ENCODE measurements at regions not wholly inside any gene's neighbourhood (a gene's known extent, or its start where the extent isn't known, plus 50 kb on each side); places are given as distances from the start of the nearest gene placed in this dataset.
"Not testable (repeated sequence)": the region's sequence is repeated elsewhere in the genome, so short reads cannot be mapped to it uniquely, and the experiment has no call there.

- intact Hi-C loops (cut with micrococcal nuclease) = no loop called here
- Mint-ChIP-seq H3K4me3 (ENCODE audit: low read depth) (no peak overlapping the region), H3K27ac (no peak overlapping the region), H3K36me3 (ENCODE audit: low read depth) (no peaks in the 10 kb centered on the region), H3K9me3 (no peaks in the 10 kb centered on the region), H3K27me3 (ENCODE audit: low read depth) (peaks cover 4% of the 10 kb centered on the region), H3K4me1 (ENCODE audit: low read depth) (no peaks in the 10 kb centered on the region)
- no peak for DNase-seq (ENCODE audit: low spot score)
Measured at GRCh38 chr5:174570662-174571061, 153.7 kb upstream of the MSX2 start.

GRCh38 chr5:174571662-174572397, 152.6 kb upstream of the MSX2 start:
- intact Hi-C loops (cut with micrococcal nuclease) = no loop called here
- Mint-ChIP-seq H3K27me3 (ENCODE audit: low read depth) (peaks cover 4% of the 10 kb centered on the region), H3K36me3 (ENCODE audit: low read depth) (no peaks in the 10 kb centered on the region), H3K4me3 (ENCODE audit: low read depth) (no peak overlapping the region), H3K9me3 (no peaks in the 10 kb centered on the region), H3K27ac (no peak overlapping the region), H3K4me1 (ENCODE audit: low read depth) (no peaks in the 10 kb centered on the region)
- DNase-seq (ENCODE audit: low spot score) = no peak

DNA sequence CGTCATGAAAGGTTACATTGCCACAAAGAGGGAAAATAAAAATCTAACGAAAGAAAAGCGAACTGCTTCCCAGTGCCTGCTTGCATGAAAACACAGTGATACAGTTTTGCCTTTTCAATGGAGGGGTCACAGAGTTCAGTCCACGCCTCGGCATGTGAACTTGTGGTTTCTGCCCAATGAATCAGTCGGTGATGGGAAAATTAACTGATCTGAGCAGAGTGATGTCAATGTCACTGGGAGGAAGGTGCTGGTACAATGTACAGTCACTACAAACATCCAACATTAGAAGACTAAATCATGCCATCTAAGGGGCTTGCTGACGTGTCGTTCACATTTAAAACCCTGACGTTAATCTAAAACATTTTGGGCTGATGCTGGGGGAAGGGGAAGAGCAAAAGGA, 151.8 kb upstream of the MSX2 start:
- H3K4me3 Mint-ChIP-seq (ENCODE audit: low read depth) = no peak overlapping the region
- no peaks in the 10 kb centered on the region for H3K9me3 Mint-ChIP-seq

GRCh38 chr5:174573221-174573994, 151.0 kb upstream of the MSX2 start:
- intact Hi-C loops (cut with micrococcal nuclease) = no loop called here
- Mint-ChIP-seq H3K27ac (no peak overlapping the region), H3K36me3 (ENCODE audit: low read depth) (no peaks in the 10 kb centered on the region), H3K27me3 (ENCODE audit: low read depth) (peaks cover 4% of the 10 kb centered on the region), H3K9me3 (no peaks in the 10 kb centered on the region), H3K4me1 (ENCODE audit: low read depth) (no peaks in the 10 kb centered on the region), H3K4me3 (ENCODE audit: low read depth) (no peak overlapping the region)
- no peak for DNase-seq (ENCODE audit: low spot score)

More for the DNA sequence above, 151.8 kb upstream of the MSX2 start:
- H3K4me1 Mint-ChIP-seq (ENCODE audit: low read depth) = no peaks in the 10 kb centered on the region
- intact Hi-C loops (cut with micrococcal nuclease) = no loop called here
- no peaks in the 10 kb centered on the region for H3K36me3 Mint-ChIP-seq (ENCODE audit: low read depth)
- no peak overlapping the region for H3K27ac Mint-ChIP-seq
- no peak for DNase-seq (ENCODE audit: low spot score)
- peaks cover 4% of the 10 kb centered on the region for H3K27me3 Mint-ChIP-seq (ENCODE audit: low read depth)

- H3K4me1 Mint-ChIP-seq (ENCODE audit: low read depth) = no peaks in the 10 kb centered on the region
- no peaks in the 10 kb centered on the region for H3K36me3 Mint-ChIP-seq (ENCODE audit: low read depth)
- intact Hi-C loops (cut with micrococcal nuclease) = no loop called here
- no peak for DNase-seq (ENCODE audit: low spot score)
- peaks cover 4% of the 10 kb centered on the region for H3K27me3 Mint-ChIP-seq (ENCODE audit: low read depth)
- no peak overlapping the region for H3K27ac Mint-ChIP-seq
- no peaks in the 10 kb centered on the region for H3K9me3 Mint-ChIP-seq
- no peak overlapping the region for H3K4me3 Mint-ChIP-seq (ENCODE audit: low read depth)
Measured at GRCh38 chr5:174575043-174575442, 149.3 kb upstream of the MSX2 start.

- Mint-ChIP-seq H3K9me3 (no peaks in the 10 kb centered on the region), H3K27me3 (ENCODE audit: low read depth) (peaks cover 4% of the 10 kb centered on the region), H3K36me3 (ENCODE audit: low read depth) (no peaks in the 10 kb centered on the region), H3K27ac (no peak overlapping the region), H3K4me3 (ENCODE audit: low read depth) (no peak overlapping the region), H3K4me1 (ENCODE audit: low read depth) (no peaks in the 10 kb centered on the region)
- no peak for DNase-seq (ENCODE audit: low spot score)
- intact Hi-C loops (cut with micrococcal nuclease) = no loop called here
Measured at GRCh38 chr5:174576042-174576441, 148.3 kb upstream of the MSX2 start.

DNA sequence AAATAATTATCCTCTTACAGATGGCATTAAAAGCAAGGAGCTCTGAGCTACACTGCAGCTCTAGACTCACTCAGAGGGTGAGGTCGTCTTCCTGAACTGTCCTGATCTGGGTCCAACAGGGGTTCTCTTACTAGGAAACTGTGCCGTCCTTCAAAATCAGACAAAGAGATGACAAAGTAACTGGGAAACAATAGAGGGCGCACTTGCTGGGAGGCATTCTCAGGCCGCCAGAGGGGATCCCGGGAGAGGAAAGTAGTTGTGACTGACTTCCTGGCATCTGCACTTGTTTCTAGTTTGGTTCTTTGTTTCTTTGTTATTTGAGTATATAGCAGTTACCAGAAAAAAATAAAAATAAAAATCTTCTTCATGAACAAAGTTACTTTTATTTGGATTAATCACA, 142.9 kb upstream of the MSX2 start:
- H3K9me3 Mint-ChIP-seq = peaks cover 9% of the 10 kb centered on the region
- H3K27me3 Mint-ChIP-seq (ENCODE audit: low read depth) = no peaks in the 10 kb centered on the region
- intact Hi-C loops (cut with micrococcal nuclease) = no loop called here
- no peak for DNase-seq (ENCODE audit: low spot score)
- H3K36me3 Mint-ChIP-seq (ENCODE audit: low read depth) = no peaks in the 10 kb centered on the region
- H3K27ac Mint-ChIP-seq = no peak overlapping the region
- no peak overlapping the region for H3K4me3 Mint-ChIP-seq (ENCODE audit: low read depth)
- H3K4me1 Mint-ChIP-seq (ENCODE audit: low read depth) = no peaks in the 10 kb centered on the region

- H3K27ac Mint-ChIP-seq = no peak overlapping the region
- no peaks in the 10 kb centered on the region for H3K4me1 Mint-ChIP-seq (ENCODE audit: low read depth)
- peaks cover 9% of the 10 kb centered on the region for H3K9me3 Mint-ChIP-seq
- no peaks in the 10 kb centered on the region for H3K36me3 Mint-ChIP-seq (ENCODE audit: low read depth)
- no peak for DNase-seq (ENCODE audit: low spot score)
- no peaks in the 10 kb centered on the region for H3K27me3 Mint-ChIP-seq (ENCODE audit: low read depth)
- intact Hi-C loops (cut with micrococcal nuclease) = no loop called here
- H3K4me3 Mint-ChIP-seq (ENCODE audit: low read depth) = no peak overlapping the region
Measured at GRCh38 chr5:174581894-174582293, 142.5 kb upstream of the MSX2 start.

DNA sequence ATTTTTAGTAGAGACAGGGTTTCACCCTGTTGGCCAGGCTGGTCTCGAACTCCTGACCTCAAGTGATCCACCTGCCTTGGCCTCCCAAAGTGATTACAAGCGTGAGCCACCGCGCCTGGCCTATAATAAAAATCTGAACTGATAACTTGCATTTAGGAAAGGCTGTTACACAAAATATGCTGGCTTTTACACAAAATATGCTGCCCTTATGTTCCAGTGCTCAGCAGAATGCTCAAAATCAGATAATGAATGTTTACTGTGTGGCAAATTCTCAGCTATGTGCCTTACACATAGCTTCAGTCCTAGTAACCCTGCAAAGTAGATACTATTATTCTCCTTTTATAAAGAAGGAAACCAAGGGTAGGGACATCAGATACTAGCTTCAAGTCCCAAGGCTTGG, 141.3 kb upstream of the MSX2 start:
- H3K36me3 Mint-ChIP-seq (ENCODE audit: low read depth) = no peaks in the 10 kb centered on the region
- no peak for DNase-seq (ENCODE audit: low spot score)
- H3K27ac Mint-ChIP-seq = no peak overlapping the region
- intact Hi-C loops (cut with micrococcal nuclease) = no loop called here
- peaks cover 9% of the 10 kb centered on the region for H3K9me3 Mint-ChIP-seq
- no peaks in the 10 kb centered on the region for H3K27me3 Mint-ChIP-seq (ENCODE audit: low read depth)
- no peaks in the 10 kb centered on the region for H3K4me1 Mint-ChIP-seq (ENCODE audit: low read depth)
- no peak overlapping the region for H3K4me3 Mint-ChIP-seq (ENCODE audit: low read depth)

- DNase-seq (ENCODE audit: low spot score) = no peak
- no peaks in the 10 kb centered on the region for H3K27me3 Mint-ChIP-seq (ENCODE audit: low read depth)
- H3K4me1 Mint-ChIP-seq (ENCODE audit: low read depth) = no peaks in the 10 kb centered on the region
- no peak overlapping the region for H3K27ac Mint-ChIP-seq
- H3K9me3 Mint-ChIP-seq = peaks cover 9% of the 10 kb centered on the region
- intact Hi-C loops (cut with micrococcal nuclease) = no loop called here
- no peak overlapping the region for H3K4me3 Mint-ChIP-seq (ENCODE audit: low read depth)
- no peaks in the 10 kb centered on the region for H3K36me3 Mint-ChIP-seq (ENCODE audit: low read depth)
Measured at GRCh38 chr5:174585472-174585871, 138.9 kb upstream of the MSX2 start.

DNA sequence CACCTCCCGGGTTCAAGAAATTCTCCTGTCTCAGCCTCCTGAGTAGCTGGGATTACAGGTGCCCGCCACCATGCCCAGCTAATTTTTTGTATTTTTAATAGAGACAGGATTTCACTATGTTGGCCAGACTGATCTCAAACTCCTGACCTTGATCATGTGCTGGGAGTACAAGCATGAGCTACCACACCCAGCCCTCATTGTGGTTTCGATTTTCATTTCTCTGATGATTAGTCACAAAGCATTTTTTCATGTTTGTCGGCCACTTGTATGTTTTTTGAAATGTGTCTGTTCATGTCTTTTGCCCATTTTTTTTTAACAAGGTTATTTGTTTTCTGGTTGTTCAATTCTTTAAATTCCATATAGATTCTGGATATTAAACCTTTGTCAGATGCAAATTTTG, 138.2 kb upstream of the MSX2 start:
- H3K4me3 Mint-ChIP-seq (ENCODE audit: low read depth); H3K36me3 Mint-ChIP-seq (ENCODE audit: low read depth); H3K27me3 Mint-ChIP-seq (ENCODE audit: low read depth); H3K4me1 Mint-ChIP-seq (ENCODE audit: low read depth); DNase-seq (ENCODE audit: low spot score); H3K9me3 Mint-ChIP-seq; H3K27ac Mint-ChIP-seq; intact Hi-C loops (cut with micrococcal nuclease): not testable (repeated sequence)

GRCh38 chr5:174589011-174589410, 135.4 kb upstream of the MSX2 start:
- H3K27me3 Mint-ChIP-seq (ENCODE audit: low read depth) = no peaks in the 10 kb centered on the region
- H3K4me3 Mint-ChIP-seq (ENCODE audit: low read depth) = no peak overlapping the region
- H3K4me1 Mint-ChIP-seq (ENCODE audit: low read depth) = no peaks in the 10 kb centered on the region
- no peak overlapping the region for H3K27ac Mint-ChIP-seq
- no peak for DNase-seq (ENCODE audit: low spot score)
- intact Hi-C loops (cut with micrococcal nuclease) = no loop called here
- H3K9me3 Mint-ChIP-seq = peaks cover 9% of the 10 kb centered on the region
- no peaks in the 10 kb centered on the region for H3K36me3 Mint-ChIP-seq (ENCODE audit: low read depth)

GRCh38 chr5:174589599-174589998, 134.8 kb upstream of the MSX2 start:
- H3K27ac Mint-ChIP-seq = no peak overlapping the region
- no peak overlapping the region for H3K4me3 Mint-ChIP-seq (ENCODE audit: low read depth)
- H3K4me1 Mint-ChIP-seq (ENCODE audit: low read depth) = no peaks in the 10 kb centered on the region
- no peaks in the 10 kb centered on the region for H3K27me3 Mint-ChIP-seq (ENCODE audit: low read depth)
- H3K9me3 Mint-ChIP-seq = peaks cover 9% of the 10 kb centered on the region
- H3K36me3 Mint-ChIP-seq (ENCODE audit: low read depth) = no peaks in the 10 kb centered on the region
- DNase-seq (ENCODE audit: low spot score) = no peak
- intact Hi-C loops (cut with micrococcal nuclease) = no loop called here
